HG03066 (cell line): ENCODE measurements at regions not wholly inside any gene's neighbourhood (a gene's known extent, or its start where the extent isn't known, plus 50 kb on each side); places are given as distances from the start of the nearest gene placed in this dataset.
"Not testable (repeated sequence)": the region's sequence is repeated elsewhere in the genome, so short reads cannot be mapped to it uniquely, and the experiment has no call there.

Source experiments
- ATAC-seq: cut with Tn5 transposase; IDR thresholded peaks from one replicate; pipeline ENCODE4 v1.9.1; 2021; ENCODE audit warnings: low read depth; ENCODE audit not compliant: unreplicated experiment

- ATAC-seq = peak; percentile 90
Observed at GRCh38 chr18:42298759-42299675, 344.0 kb downstream of the PIK3C3 start.

- ATAC-seq = no peak
Observed at GRCh38 chr18:42305869-42306593, 351.0 kb downstream of the PIK3C3 start.

- no peak for ATAC-seq
Observed at GRCh38 chr18:42306594-42306980, 351.6 kb downstream of the PIK3C3 start.

GRCh38 chr18:42310956-42311355 lies 355.9 kb downstream of the PIK3C3 start:
- ATAC-seq = no peak

GRCh38 chr18:42326752-42327151 lies 371.7 kb downstream of the PIK3C3 start:
- ATAC-seq = no peak

GRCh38 chr18:42328931-42329330 lies 373.9 kb downstream of the PIK3C3 start:
- no peak for ATAC-seq

GRCh38 chr18:42330296-42330695 lies 375.3 kb downstream of the PIK3C3 start:
- ATAC-seq = no peak

GRCh38 chr18:42333558-42333957 lies 378.5 kb downstream of the PIK3C3 start:
- ATAC-seq = no peak

- no peak for ATAC-seq
Observed at GRCh38 chr18:42334931-42335330, 379.9 kb downstream of the PIK3C3 start.

- no peak for ATAC-seq
Observed at GRCh38 chr18:42336139-42336538, 381.1 kb downstream of the PIK3C3 start.

- not testable (repeated sequence) for ATAC-seq
Observed at GRCh38 chr18:42337337-42337736, 382.3 kb downstream of the PIK3C3 start.

- no peak for ATAC-seq
Observed at GRCh38 chr18:42338683-42339082, 383.6 kb downstream of the PIK3C3 start.

GRCh38 chr18:42339372-42339771 lies 384.3 kb downstream of the PIK3C3 start:
- no peak for ATAC-seq

GRCh38 chr18:42340423-42341009 lies 385.5 kb downstream of the PIK3C3 start:
- ATAC-seq = no peak

GRCh38 chr18:42341423-42341822 lies 386.4 kb downstream of the PIK3C3 start:
- no peak for ATAC-seq

- no peak for ATAC-seq
Observed at GRCh38 chr18:42348722-42349121, 393.7 kb downstream of the PIK3C3 start.

GRCh38 chr18:42351455-42351854 lies 396.4 kb downstream of the PIK3C3 start:
- ATAC-seq = no peak

- no peak for ATAC-seq
Observed at GRCh38 chr18:42360716-42361115, 405.7 kb downstream of the PIK3C3 start.

GRCh38 chr18:42363446-42364441 lies 408.7 kb downstream of the PIK3C3 start:
- ATAC-seq = no peak

GRCh38 chr18:42364766-42365165 lies 409.7 kb downstream of the PIK3C3 start:
- ATAC-seq = no peak
